Glutamatergic neuron (in vitro differentiated cells): ENCODE measurements at regions not wholly inside any gene's neighbourhood (a gene's known extent, or its start where the extent isn't known, plus 50 kb on each side); places are given as distances from the start of the nearest gene placed in this dataset.

Experiments
- DNase-seq: peaks from one replicate; pipeline ENCODE4 v3.0.0; 2022
- H3K27ac Mint-ChIP-seq: one replicate; pipeline ENCODE4 v1.8.0; 2020; ENCODE audit warnings: mild to moderate bottlenecking, mixed read lengths, inconsistent platforms; ENCODE audit not compliant: unreplicated experiment
- H3K27me3 Mint-ChIP-seq: one replicate; pipeline ENCODE4 v1.8.0; 2020; ENCODE audit warnings: mild to moderate bottlenecking, moderate library complexity, mixed read lengths, inconsistent platforms; ENCODE audit not compliant: unreplicated experiment
- H3K36me3 Mint-ChIP-seq: one replicate; pipeline ENCODE4 v1.8.0; 2020; ENCODE audit warnings: mild to moderate bottlenecking, mixed read lengths, inconsistent platforms; ENCODE audit not compliant: unreplicated experiment
- H3K4me1 Mint-ChIP-seq: one replicate; pipeline ENCODE4 v1.8.0; 2020; ENCODE audit warnings: mild to moderate bottlenecking, low read depth, mixed read lengths, inconsistent platforms; ENCODE audit not compliant: unreplicated experiment
- H3K4me3 Mint-ChIP-seq: one replicate; pipeline ENCODE4 v1.8.0; 2020; ENCODE audit warnings: mild to moderate bottlenecking, mixed read lengths, inconsistent platforms; ENCODE audit not compliant: unreplicated experiment
- H3K9me3 Mint-ChIP-seq: one replicate; pipeline ENCODE4 v1.8.0; 2020; ENCODE audit warnings: mild to moderate bottlenecking, moderate library complexity, mixed read lengths, inconsistent platforms; ENCODE audit not compliant: unreplicated experiment
- TF ChIP-seq, protein P1 (sequence below): fragments of 200-600 bp; sonication (generic); IDR thresholded peaks from one replicate; pipeline ENCODE4 v1.5.0; 2021; ENCODE audit not compliant: partially characterized antibody, unreplicated experiment

DNA sequence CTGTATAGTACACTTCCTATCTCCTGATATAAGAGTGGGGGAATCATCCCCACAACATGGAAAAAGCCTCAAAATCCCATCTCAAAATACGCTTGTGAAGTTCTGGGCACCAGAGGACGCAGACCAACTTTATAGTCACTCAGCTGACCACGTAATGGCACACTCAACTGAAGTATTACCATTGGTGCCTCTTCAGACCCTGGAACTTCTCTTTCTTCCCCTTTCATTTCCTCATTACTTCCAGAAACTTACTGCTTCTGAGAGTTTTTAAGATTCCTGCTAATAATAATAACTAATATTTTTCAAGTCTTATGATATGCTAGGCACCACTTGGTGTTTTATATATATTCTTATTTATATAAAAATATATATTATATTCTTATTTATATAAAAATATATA, 202.6 kb downstream of the PTPRC start:
- Mint-ChIP-seq H3K27ac (no peak overlapping the region), H3K27me3 (peaks cover 2% of the 10 kb centered on the region), H3K4me3 (no peak overlapping the region), H3K4me1 (no peaks in the 10 kb centered on the region), H3K9me3 (peaks cover 3% of the 10 kb centered on the region), H3K36me3 (no peaks in the 10 kb centered on the region)
- no peak for DNase-seq
- TF ChIP-seq, protein P1, sequence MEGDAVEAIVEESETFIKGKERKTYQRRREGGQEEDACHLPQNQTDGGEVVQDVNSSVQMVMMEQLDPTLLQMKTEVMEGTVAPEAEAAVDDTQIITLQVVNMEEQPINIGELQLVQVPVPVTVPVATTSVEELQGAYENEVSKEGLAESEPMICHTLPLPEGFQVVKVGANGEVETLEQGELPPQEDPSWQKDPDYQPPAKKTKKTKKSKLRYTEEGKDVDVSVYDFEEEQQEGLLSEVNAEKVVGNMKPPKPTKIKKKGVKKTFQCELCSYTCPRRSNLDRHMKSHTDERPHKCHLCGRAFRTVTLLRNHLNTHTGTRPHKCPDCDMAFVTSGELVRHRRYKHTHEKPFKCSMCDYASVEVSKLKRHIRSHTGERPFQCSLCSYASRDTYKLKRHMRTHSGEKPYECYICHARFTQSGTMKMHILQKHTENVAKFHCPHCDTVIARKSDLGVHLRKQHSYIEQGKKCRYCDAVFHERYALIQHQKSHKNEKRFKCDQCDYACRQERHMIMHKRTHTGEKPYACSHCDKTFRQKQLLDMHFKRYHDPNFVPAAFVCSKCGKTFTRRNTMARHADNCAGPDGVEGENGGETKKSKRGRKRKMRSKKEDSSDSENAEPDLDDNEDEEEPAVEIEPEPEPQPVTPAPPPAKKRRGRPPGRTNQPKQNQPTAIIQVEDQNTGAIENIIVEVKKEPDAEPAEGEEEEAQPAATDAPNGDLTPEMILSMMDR = no peak

DNA sequence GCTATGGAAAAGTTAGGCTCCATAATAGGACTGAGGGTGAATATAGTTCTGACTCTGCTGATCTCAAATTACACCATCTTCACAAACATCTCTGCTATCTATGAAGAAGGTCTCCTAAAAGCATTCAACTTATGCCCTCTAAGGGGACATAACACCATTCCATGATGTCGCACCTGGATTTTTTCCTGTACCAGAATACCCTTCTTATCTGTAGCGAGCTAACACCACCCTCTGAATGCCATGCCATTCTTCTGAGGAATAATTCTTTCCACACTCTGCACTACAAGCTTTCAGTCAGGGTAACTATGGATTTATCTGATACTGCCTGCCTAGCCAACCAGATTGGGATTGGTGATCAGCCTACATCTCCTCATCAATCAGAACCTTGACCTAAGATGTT, 203.8 kb downstream of the PTPRC start:
- H3K9me3 Mint-ChIP-seq = peaks cover 3% of the 10 kb centered on the region
- peaks cover 2% of the 10 kb centered on the region for H3K27me3 Mint-ChIP-seq
- no peak overlapping the region for H3K27ac Mint-ChIP-seq
- TF ChIP-seq, protein P1 = no peak
- no peak overlapping the region for H3K4me3 Mint-ChIP-seq
- H3K36me3 Mint-ChIP-seq = no peaks in the 10 kb centered on the region
- DNase-seq = no peak
- H3K4me1 Mint-ChIP-seq = no peaks in the 10 kb centered on the region

GRCh38 chr1:198845271-198845670, 206.4 kb downstream of the PTPRC start:
- H3K36me3 Mint-ChIP-seq = no peaks in the 10 kb centered on the region
- DNase-seq = no peak
- TF ChIP-seq, protein P1 = no peak

DNA sequence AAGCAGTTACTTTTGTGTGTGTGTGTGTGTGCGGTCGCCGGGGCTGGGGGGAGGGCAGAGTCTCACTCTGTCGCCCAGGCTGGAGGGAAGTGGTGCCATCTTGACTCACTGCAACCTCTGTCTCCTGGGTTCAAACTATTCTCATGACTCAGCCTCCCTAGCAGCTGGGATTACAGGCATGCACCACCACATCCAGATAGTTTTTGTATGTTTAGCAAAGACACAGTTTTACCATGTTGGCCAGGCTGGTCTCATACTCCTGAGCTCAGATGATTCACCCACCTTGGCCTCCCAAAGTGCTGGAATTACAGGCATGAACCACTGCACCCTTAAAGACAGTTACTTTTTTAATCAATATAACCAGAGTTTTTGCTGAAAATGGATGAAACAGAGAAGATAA, 207.0 kb downstream of the PTPRC start:
- Mint-ChIP-seq H3K4me3 (no peak overlapping the region), H3K36me3 (no peaks in the 10 kb centered on the region), H3K27me3 (peaks cover 2% of the 10 kb centered on the region), H3K27ac (no peak overlapping the region), H3K9me3 (peaks cover 1% of the 10 kb centered on the region), H3K4me1 (no peaks in the 10 kb centered on the region)
- TF ChIP-seq, protein P1 = no peak
- DNase-seq = no peak

More at GRCh38 chr1:198845271-198845670, 206.4 kb downstream of the PTPRC start:
- Mint-ChIP-seq H3K4me3 (no peak overlapping the region), H3K27ac (no peak overlapping the region), H3K4me1 (no peaks in the 10 kb centered on the region), H3K27me3 (peaks cover 2% of the 10 kb centered on the region), H3K9me3 (peaks cover 1% of the 10 kb centered on the region)

- Mint-ChIP-seq H3K9me3 (peaks cover 1% of the 10 kb centered on the region), H3K36me3 (no peaks in the 10 kb centered on the region), H3K27ac (no peak overlapping the region), H3K27me3 (peaks cover 4% of the 10 kb centered on the region), H3K4me3 (no peak overlapping the region), H3K4me1 (no peaks in the 10 kb centered on the region)
- DNase-seq = no peak
- TF ChIP-seq, protein P1 = no peak
These were observed 207.7 kb downstream of the PTPRC start for GRCh38 chr1:198846556-198846955.
